AG04450 (cell line): ENCODE measurements at regions not wholly inside any gene's neighbourhood (a gene's known extent, or its start where the extent isn't known, plus 50 kb on each side); places are given as distances from the start of the nearest gene placed in this dataset.

Experiments used
- CTCF ChIA-PET: fragments of 300-600, 350-600 bp; formaldehyde crosslinking; extraction: SDS; loops from one replicate; lab custom pipeline; 2022; ENCODE audit warnings: antibody characterized with exemption, inconsistent platforms; lab: Charles Lee
- POLR2A ChIA-PET: fragments of 350-600 bp; formaldehyde crosslinking; extraction: SDS; loops from one replicate; lab custom pipeline; 2021; ENCODE audit warnings: antibody characterized with exemption, inconsistent platforms; lab: Yijun Ruan, JAX
- DNase-seq: peaks from one replicate; pipeline ENCODE4 v3.0.0-alpha.2; 2011; ENCODE audit warnings: low read depth, low spot score
- H3K27ac ChIP-seq: one replicate; pipeline ENCODE4 v1.5.1; 2012; ENCODE audit warnings: low read depth, low read length, control low read depth
- H3K27me3 ChIP-seq: one replicate; pipeline ENCODE4 v1.6.0; 2012; ENCODE audit warnings: low read length; ENCODE audit not compliant: control insufficient read depth, insufficient read depth
- H3K4me3 ChIP-seq: 2 replicates; pipeline ENCODE4 v1.5.1; 2011; ENCODE audit warnings: mild to moderate bottlenecking, low read depth, low read length, control low read depth
- H3K9me3 ChIP-seq: 2 replicates; pipeline ENCODE4 v1.5.1; 2012; ENCODE audit warnings: low read length; ENCODE audit not compliant: control insufficient read depth, insufficient read depth
- TF ChIP-seq, protein P1 (sequence below): IDR thresholded peaks from 2 replicates; pipeline ENCODE4 v1.5.1; 2011; ENCODE audit warnings: low read depth, low read length, control low read depth, inconsistent platforms

DNA sequence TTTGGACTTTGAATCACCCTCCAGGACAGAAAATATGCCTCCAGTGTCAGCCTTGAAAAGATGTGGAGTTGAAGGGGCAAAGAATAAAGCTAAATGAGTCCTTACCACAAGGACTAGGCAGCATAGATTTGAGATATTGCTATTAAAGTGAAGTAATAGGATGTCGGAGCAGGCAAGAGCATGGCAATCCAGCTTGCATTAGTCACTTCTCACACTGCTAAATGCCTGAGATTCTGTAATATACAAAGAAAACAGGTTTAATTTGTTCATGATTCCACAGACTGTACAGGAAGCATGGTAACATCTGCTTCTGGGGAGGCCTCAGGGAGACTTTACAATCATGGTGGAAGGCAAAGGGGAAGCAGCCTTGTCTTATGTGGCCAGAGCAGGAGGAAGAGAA, 109.8 kb upstream of the PCDH7 start:
- Histone ChIP-seq H3K27ac (no peak overlapping the region), H3K9me3 (no peaks in the 10 kb centered on the region), H3K27me3 (no peaks in the 10 kb centered on the region), H3K4me3 (no peak overlapping the region)
- ChIA-PET CTCF (no interaction called here), POLR2A (no interaction called here)
- TF ChIP-seq, protein P1, sequence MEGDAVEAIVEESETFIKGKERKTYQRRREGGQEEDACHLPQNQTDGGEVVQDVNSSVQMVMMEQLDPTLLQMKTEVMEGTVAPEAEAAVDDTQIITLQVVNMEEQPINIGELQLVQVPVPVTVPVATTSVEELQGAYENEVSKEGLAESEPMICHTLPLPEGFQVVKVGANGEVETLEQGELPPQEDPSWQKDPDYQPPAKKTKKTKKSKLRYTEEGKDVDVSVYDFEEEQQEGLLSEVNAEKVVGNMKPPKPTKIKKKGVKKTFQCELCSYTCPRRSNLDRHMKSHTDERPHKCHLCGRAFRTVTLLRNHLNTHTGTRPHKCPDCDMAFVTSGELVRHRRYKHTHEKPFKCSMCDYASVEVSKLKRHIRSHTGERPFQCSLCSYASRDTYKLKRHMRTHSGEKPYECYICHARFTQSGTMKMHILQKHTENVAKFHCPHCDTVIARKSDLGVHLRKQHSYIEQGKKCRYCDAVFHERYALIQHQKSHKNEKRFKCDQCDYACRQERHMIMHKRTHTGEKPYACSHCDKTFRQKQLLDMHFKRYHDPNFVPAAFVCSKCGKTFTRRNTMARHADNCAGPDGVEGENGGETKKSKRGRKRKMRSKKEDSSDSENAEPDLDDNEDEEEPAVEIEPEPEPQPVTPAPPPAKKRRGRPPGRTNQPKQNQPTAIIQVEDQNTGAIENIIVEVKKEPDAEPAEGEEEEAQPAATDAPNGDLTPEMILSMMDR = no peak
- no peak for DNase-seq

DNA sequence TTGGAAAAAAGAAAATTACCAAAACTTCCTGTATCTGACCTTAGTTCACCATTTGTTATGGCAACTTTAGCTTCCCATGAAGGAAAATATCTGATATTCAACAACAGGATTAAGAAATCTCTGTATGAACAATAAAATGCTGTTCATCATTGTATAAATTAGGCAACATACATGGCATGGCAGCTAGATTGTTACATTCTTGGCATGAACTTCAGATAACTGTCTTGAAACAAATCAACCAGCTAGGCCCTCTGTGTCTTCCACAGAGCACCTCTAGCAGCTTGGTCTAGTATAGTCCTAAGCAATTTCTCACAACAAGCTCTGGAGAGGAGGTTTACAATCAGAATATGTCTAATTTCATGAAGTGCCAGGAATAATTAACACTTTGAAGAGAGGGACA, 105.4 kb upstream of the PCDH7 start:
- Histone ChIP-seq H3K27me3 (no peaks in the 10 kb centered on the region), H3K27ac (no peak overlapping the region), H3K9me3 (no peaks in the 10 kb centered on the region), H3K4me3 (no peak overlapping the region)
- DNase-seq = no peak
- TF ChIP-seq, protein P1 = no peak
- ChIA-PET POLR2A (no interaction called here), CTCF (no interaction called here)

DNA sequence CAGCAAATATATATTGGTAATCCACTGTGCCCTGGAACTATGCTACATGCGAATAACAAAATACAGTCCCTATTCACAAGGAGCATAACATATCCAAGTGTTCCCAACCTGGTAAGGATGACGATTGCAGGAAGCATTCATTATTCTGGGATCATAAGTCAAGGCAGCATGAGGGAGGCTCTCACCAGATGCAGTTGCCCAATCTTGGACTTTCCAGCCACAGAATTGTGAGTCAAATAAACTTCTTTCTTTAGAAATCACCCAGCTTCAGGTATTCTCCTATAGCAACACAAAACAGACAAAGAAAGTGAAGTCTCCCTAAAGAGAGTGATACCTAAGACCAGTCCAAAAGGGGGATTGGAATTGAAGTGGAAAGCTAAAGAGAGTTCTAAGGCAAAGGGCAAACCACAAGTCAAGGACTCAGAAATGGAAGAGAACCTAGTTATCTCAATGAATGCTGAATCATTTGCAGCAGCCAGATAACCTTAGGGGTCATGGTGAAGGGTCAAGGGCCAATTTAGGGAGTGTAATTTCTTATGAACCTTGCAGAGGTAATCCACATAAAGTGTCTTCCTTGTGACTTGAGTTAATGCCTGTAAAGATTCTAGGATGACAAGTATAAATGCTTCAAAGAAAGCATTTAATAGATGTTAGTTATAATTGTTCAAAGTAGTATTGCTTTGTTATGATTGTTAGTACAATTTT, 103.1 kb upstream of the PCDH7 start:
- Histone ChIP-seq H3K4me3 (no peak overlapping the region), H3K9me3 (no peaks in the 10 kb centered on the region), H3K27ac (no peak overlapping the region), H3K27me3 (no peaks in the 10 kb centered on the region)
- TF ChIP-seq, protein P1 = no peak
- DNase-seq = no peak
- POLR2A ChIA-PET = no interaction called here
- CTCF ChIA-PET = interaction anchor here (0.6 to 0.7 kb wide), 2 partner anchors 109 to 851 kb away, joined by 4 to 7 read pairs; no protein-coding TSS in a partner anchor

DNA sequence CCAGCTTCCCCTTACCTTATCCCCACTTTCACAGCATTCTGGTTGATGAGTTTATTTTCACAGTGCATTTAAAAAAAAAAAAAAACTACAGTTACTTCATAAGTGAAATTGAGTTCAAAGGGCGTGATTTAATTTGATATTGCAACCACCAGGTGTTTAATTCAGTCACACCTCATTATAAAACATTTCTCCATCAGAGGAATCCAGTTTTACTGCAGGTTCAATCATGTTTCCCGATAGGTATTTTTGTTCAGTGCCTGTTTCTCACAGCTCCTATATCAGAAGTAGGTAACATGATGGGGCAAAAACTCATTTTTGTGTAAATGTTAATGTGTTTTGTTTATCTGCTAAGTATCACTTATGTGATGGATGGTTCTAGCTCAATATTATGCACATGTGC, 102.3 kb upstream of the PCDH7 start:
- Histone ChIP-seq H3K9me3 (no peaks in the 10 kb centered on the region), H3K27ac (no peak overlapping the region), H3K27me3 (no peaks in the 10 kb centered on the region), H3K4me3 (no peak overlapping the region)
- ChIA-PET POLR2A (no interaction called here), CTCF (interaction anchor here (0.6 to 0.7 kb wide), 2 partner anchors 109 to 850 kb away, joined by 4 to 7 read pairs; no protein-coding TSS in a partner anchor)
- DNase-seq = no peak
- TF ChIP-seq, protein P1 = no peak

DNA sequence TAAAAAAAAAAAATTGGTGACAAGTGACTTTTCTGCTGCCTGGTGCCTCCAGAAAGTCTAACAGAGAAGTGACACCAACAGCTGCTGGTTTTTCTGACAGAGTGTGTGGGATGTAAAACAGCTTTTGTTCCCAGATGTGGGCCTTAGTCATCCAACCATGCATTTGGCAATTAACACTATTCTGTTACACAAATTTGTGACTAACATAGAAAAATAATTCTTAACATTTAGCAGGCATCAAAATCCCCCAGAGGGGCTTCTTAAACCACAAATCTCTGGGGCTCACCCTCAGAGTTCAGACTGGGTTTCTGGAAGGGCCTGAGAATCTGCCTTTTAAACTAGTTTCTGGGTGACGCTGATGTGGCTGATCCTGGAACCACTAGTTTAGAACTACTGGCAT, 100.5 kb upstream of the PCDH7 start:
- Histone ChIP-seq H3K27ac (no peak overlapping the region), H3K27me3 (no peaks in the 10 kb centered on the region), H3K9me3 (no peaks in the 10 kb centered on the region), H3K4me3 (no peak overlapping the region)
- CTCF ChIA-PET = no interaction called here
- POLR2A ChIA-PET = no interaction called here
- TF ChIP-seq, protein P1 = no peak
- DNase-seq = no peak
